Stomach (tissue), 4 donors: ENCODE measurements at regions not wholly inside any gene's neighbourhood (a gene's known extent, or its start where the extent isn't known, plus 50 kb on each side); places are given as distances from the start of the nearest gene placed in this dataset.

ENCODE experiments used
- CTCF ChIP-seq, 7 experiments: fragments of 450-650 bp in 4 of 7; fragments of 200-600 bp in 3 of 7; sonication (generic) in 3 of 7; IDR thresholded peaks; one replicate each; pipeline ENCODE4 v1.5.1; 2016 to 2019; ENCODE audit warnings: antibody characterized with exemption in 7 of 7, control low read depth in 2 of 7, mild to moderate bottlenecking in 1 of 7
- EP300 ChIP-seq: sonication (generic); formaldehyde crosslinking; IDR thresholded peaks from one replicate; pipeline ENCODE4 v1.6.1; 2017; ENCODE audit warnings: antibody characterized with exemption
- POLR2A ChIP-seq, 4 donors: fragments of 450-650 bp; IDR thresholded peaks; one replicate each; pipeline ENCODE4 v1.6.1; 2016; ENCODE audit warnings: antibody characterized with exemption in 4 of 4, control low read depth in 2 of 4, mild to moderate bottlenecking in 1 of 4, moderate library complexity in 1 of 4
- POLR2AphosphoS5 ChIP-seq, 3 donors: sonication (generic); formaldehyde crosslinking; IDR thresholded peaks; one replicate each; pipeline ENCODE4 v1.6.1; 2016; ENCODE audit warnings: antibody characterized with exemption in 3 of 3

- TF ChIP-seq POLR2A (IDR thresholded peaks at IDR 0.05) (no peak), CTCF (IDR thresholded peaks at IDR 0.05) (no peak), POLR2AphosphoS5 (IDR thresholded peaks at IDR 0.05) (no peak), EP300 (no peak)
Observed at GRCh38 chr1:30449428-30450147, 273.8 kb downstream of the MATN1 start.
